ENCODE measurements at regions not wholly inside any gene's neighbourhood (a gene's known extent, or its start where the extent isn't known, plus 50 kb on each side); places are given as distances from the start of the nearest gene placed in this dataset.

- Histone ChIP-seq H3K79me2 (ENCODE audit: control insufficient read depth, insufficient read depth, low read length) (no peaks in the 10 kb centered on the region), H3K27ac (ENCODE audit: control insufficient read depth, insufficient read depth, low read length) (no peak overlapping the region), H3K9me3 (ENCODE audit: control insufficient read depth, low read depth, low read length) (no peaks in the 10 kb centered on the region), H3K4me1 (ENCODE audit: control insufficient read depth, extremely low read depth, insufficient read depth, low read length) (no peaks in the 10 kb centered on the region), H4K20me1 (ENCODE audit: control insufficient read depth, extremely low read depth, insufficient read depth, low read length) (no peaks in the 10 kb centered on the region), H2AFZ (ENCODE audit: control insufficient read depth, low read length) (no peak overlapping the region), H3K9me1 (ENCODE audit: control insufficient read depth, extremely low read depth, insufficient read depth, low read length) (no peaks in the 10 kb centered on the region), H3K27me3 (ENCODE audit: control insufficient read depth, extremely low read depth, insufficient read depth, low read length) (no peaks in the 10 kb centered on the region), H3K4me3 (ENCODE audit: control insufficient read depth in 2 of 3, extremely low read depth in 1 of 3, insufficient read depth in 2 of 3, low read depth in 1 of 3, low read length in 3 of 3) (no peak overlapping the region), H3K36me3 (ENCODE audit: control insufficient read depth in 2 of 2, extremely low read depth in 1 of 2, insufficient read depth in 2 of 2, low read length in 2 of 2) (no peaks in the 10 kb centered on the region), H3K4me2 (ENCODE audit: control insufficient read depth, extremely low read depth, insufficient read depth, low read depth, low read length) (no peak overlapping the region), H3K9ac (ENCODE audit: control insufficient read depth, extremely low read depth, insufficient read depth, low read length) (no peak overlapping the region)
- FAIRE-seq (no peak), DNase-seq (ENCODE audit: low read depth, low spot score) (no peak)
- TF ChIP-seq CTCF (optimal IDR thresholded peaks at IDR 0.05 in 1 of 3, IDR thresholded peaks at IDR 0.05 in 1 of 3, conservative IDR thresholded peaks at IDR 0.05 in 1 of 3; ENCODE audit: extremely low read depth in 1 of 3, insufficient read depth in 2 of 3, low read length in 3 of 3) (no peak), EZH2 (IDR thresholded peaks at IDR 0.05; ENCODE audit: low read length) (no peak)
- dilution Hi-C loops (cut with MboI; ENCODE audit: extremely low pct_ligation_motif_present, low sequenced_read_pairs): no loop called here
Observed at GRCh38 chr3:40660554-40660953, 135.8 kb downstream of the ZNF621 start.

- Histone ChIP-seq H3K4me2 (ENCODE audit: control insufficient read depth, extremely low read depth, insufficient read depth, low read depth, low read length) (no peak overlapping the region), H3K27me3 (ENCODE audit: control insufficient read depth, extremely low read depth, insufficient read depth, low read length) (peaks cover 1% of the 10 kb centered on the region), H3K79me2 (ENCODE audit: control insufficient read depth, insufficient read depth, low read length) (no peaks in the 10 kb centered on the region), H4K20me1 (ENCODE audit: control insufficient read depth, extremely low read depth, insufficient read depth, low read length) (no peaks in the 10 kb centered on the region), H3K4me1 (ENCODE audit: control insufficient read depth, extremely low read depth, insufficient read depth, low read length) (no peaks in the 10 kb centered on the region), H2AFZ (ENCODE audit: control insufficient read depth, low read length) (no peak overlapping the region), H3K4me3 (ENCODE audit: control insufficient read depth in 2 of 3, extremely low read depth in 1 of 3, insufficient read depth in 2 of 3, low read depth in 1 of 3, low read length in 3 of 3) (no peak overlapping the region), H3K9me1 (ENCODE audit: control insufficient read depth, extremely low read depth, insufficient read depth, low read length) (no peaks in the 10 kb centered on the region), H3K9me3 (ENCODE audit: control insufficient read depth, low read depth, low read length) (no peaks in the 10 kb centered on the region), H3K27ac (ENCODE audit: control insufficient read depth, insufficient read depth, low read length) (no peak overlapping the region), H3K36me3 (ENCODE audit: control insufficient read depth in 2 of 2, extremely low read depth in 1 of 2, insufficient read depth in 2 of 2, low read length in 2 of 2) (no peaks in the 10 kb centered on the region), H3K9ac (ENCODE audit: control insufficient read depth, extremely low read depth, insufficient read depth, low read length) (no peak overlapping the region)
- FAIRE-seq (no peak), DNase-seq (ENCODE audit: low read depth, low spot score) (no peak)
- dilution Hi-C loops (cut with MboI; ENCODE audit: extremely low pct_ligation_motif_present, low sequenced_read_pairs): no loop called here
- TF ChIP-seq CTCF (optimal IDR thresholded peaks at IDR 0.05 in 1 of 3, IDR thresholded peaks at IDR 0.05 in 1 of 3, conservative IDR thresholded peaks at IDR 0.05 in 1 of 3; ENCODE audit: extremely low read depth in 1 of 3, insufficient read depth in 2 of 3, low read length in 3 of 3) (no peak), EZH2 (IDR thresholded peaks at IDR 0.05; ENCODE audit: low read length) (no peak)
Observed at GRCh38 chr3:40661284-40661683, 136.5 kb downstream of the ZNF621 start.

Data from keratinocyte (primary cell).